AG09319 (cell line): ENCODE measurements at regions not wholly inside any gene's neighbourhood (a gene's known extent, or its start where the extent isn't known, plus 50 kb on each side); places are given as distances from the start of the nearest gene placed in this dataset.

Experiments used
- DNase-seq: peaks from one replicate; pipeline ENCODE4 v3.0.0-alpha.2; 2010; ENCODE audit warnings: low read depth; ENCODE audit errors: extremely low read depth
- CTCF ChIP-seq: IDR thresholded peaks from 2 replicates; pipeline ENCODE4 v1.5.1; 2011; ENCODE audit warnings: low read depth, mild to moderate bottlenecking, inconsistent platforms, low read length, moderate library complexity

- no peak for TF ChIP-seq CTCF
- no peak for DNase-seq
These were observed 107.9 kb upstream of the SLC7A1 start for GRCh38 chr13:29703421-29703820.

- TF ChIP-seq CTCF, result no peak
- peak; percentile 78 for DNase-seq
These were observed 107.4 kb upstream of the SLC7A1 start for GRCh38 chr13:29702912-29703351.

GRCh38 chr13:29698106-29698505, 102.6 kb upstream of the SLC7A1 start:
- DNase-seq, result no peak
- TF ChIP-seq CTCF, result no peak

- DNase-seq, result no peak
- no peak for TF ChIP-seq CTCF
These were observed 101.1 kb upstream of the SLC7A1 start for GRCh38 chr13:29696606-29697005.

- no peak for TF ChIP-seq CTCF
- no peak for DNase-seq
These were observed 97.9 kb upstream of the SLC7A1 start for GRCh38 chr13:29693275-29693945.

- no peak for TF ChIP-seq CTCF
- DNase-seq, result no peak
These were observed 94.1 kb upstream of the SLC7A1 start for GRCh38 chr13:29689548-29689947.

- DNase-seq, result no peak
- no peak for TF ChIP-seq CTCF
These were observed 92.7 kb upstream of the SLC7A1 start for GRCh38 chr13:29688193-29688592.
